NCI-H2171 (cell line): ENCODE measurements at regions not wholly inside any gene's neighbourhood (a gene's known extent, or its start where the extent isn't known, plus 50 kb on each side); places are given as distances from the start of the nearest gene placed in this dataset.
A peak's percentile ranks its signal among the peaks of the same experiment; 100 is the strongest.
"Not testable (repeated sequence)": the region's sequence is repeated elsewhere in the genome, so short reads cannot be mapped to it uniquely, and the experiment has no call there.

Experiments used
- DNase-seq: peaks from one replicate; lab custom pipeline; 2025; lab: John Stamatoyannopoulos, UW

GRCh38 chr19:23984911-23985310 is 70.2 kb downstream of the ZNF726 start:
- DNase-seq = not testable (repeated sequence)

- DNase-seq = no peak
These were observed 71.9 kb downstream of the ZNF726 start for GRCh38 chr19:23986623-23987022.

GRCh38 chr19:23991170-23991569 is 76.5 kb downstream of the ZNF726 start:
- DNase-seq = peak; percentile 41

- DNase-seq = no peak
These were observed 77.7 kb downstream of the ZNF726 start for GRCh38 chr19:23992348-23992747.

- DNase-seq = no peak
These were observed 78.8 kb downstream of the ZNF726 start for GRCh38 chr19:23993440-23993839.

GRCh38 chr19:23996549-23996948 is 81.9 kb downstream of the ZNF726 start:
- no peak for DNase-seq

- no peak for DNase-seq
These were observed 83.9 kb downstream of the ZNF726 start for GRCh38 chr19:23998568-23998967.

- no peak for DNase-seq
These were observed 85.3 kb downstream of the ZNF726 start for GRCh38 chr19:23999821-24000610.

- DNase-seq = no peak
These were observed 86.0 kb downstream of the ZNF726 start for GRCh38 chr19:24000656-24001055.

GRCh38 chr19:24002256-24002945 is 84.6 kb upstream of the ZNF254 start:
- DNase-seq = no peak

- DNase-seq = no peak
These were observed 83.5 kb upstream of the ZNF254 start for GRCh38 chr19:24003537-24003936.

- no peak for DNase-seq
These were observed 82.8 kb upstream of the ZNF254 start for GRCh38 chr19:24004166-24004565.

- DNase-seq = no peak
These were observed 56.9 kb upstream of the ZNF254 start for GRCh38 chr19:24029941-24030636.

- no peak for DNase-seq
These were observed 54.3 kb upstream of the ZNF254 start for GRCh38 chr19:24032651-24033050.

GRCh38 chr19:24033301-24033962 is 53.6 kb upstream of the ZNF254 start:
- DNase-seq = peak; percentile 88

GRCh38 chr19:24033963-24034342 is 53.0 kb upstream of the ZNF254 start:
- no peak for DNase-seq

- not testable (repeated sequence) for DNase-seq
These were observed 51.6 kb upstream of the ZNF254 start for GRCh38 chr19:24035261-24035880.
